ENCODE measurements at regions not wholly inside any gene's neighbourhood (a gene's known extent, or its start where the extent isn't known, plus 50 kb on each side); places are given as distances from the start of the nearest gene placed in this dataset.

- no peak for TF ChIP-seq CTCF (IDR thresholded peaks at IDR 0.05; ENCODE audit: unreplicated experiment in 3 of 3)
- Mint-ChIP-seq H3K27ac (no peak overlapping the region), H3K4me3 (no peak overlapping the region), H3K27me3 (ENCODE audit: low read depth) (peaks cover 60% of the 10 kb centered on the region), H3K36me3 (ENCODE audit: low read depth) (no peaks in the 10 kb centered on the region), H3K4me1 (peaks cover 33% of the 10 kb centered on the region), H3K9me3 (no peaks in the 10 kb centered on the region)
These were observed 138.1 kb upstream of the UNC5B start for GRCh38 chr10:71074176-71074755.

- H3K4me1 Mint-ChIP-seq, result peaks cover 25% of the 10 kb centered on the region
- no peak overlapping the region for H3K4me3 Mint-ChIP-seq
- H3K9me3 Mint-ChIP-seq, result no peaks in the 10 kb centered on the region
- H3K27ac Mint-ChIP-seq, result no peak overlapping the region
- TF ChIP-seq CTCF (IDR thresholded peaks at IDR 0.05; ENCODE audit: unreplicated experiment in 3 of 3), result no peak
- peaks cover 63% of the 10 kb centered on the region for H3K27me3 Mint-ChIP-seq (ENCODE audit: low read depth)
- no peaks in the 10 kb centered on the region for H3K36me3 Mint-ChIP-seq (ENCODE audit: low read depth)
These were observed 137.1 kb upstream of the UNC5B start for GRCh38 chr10:71075086-71075758.

DNA sequence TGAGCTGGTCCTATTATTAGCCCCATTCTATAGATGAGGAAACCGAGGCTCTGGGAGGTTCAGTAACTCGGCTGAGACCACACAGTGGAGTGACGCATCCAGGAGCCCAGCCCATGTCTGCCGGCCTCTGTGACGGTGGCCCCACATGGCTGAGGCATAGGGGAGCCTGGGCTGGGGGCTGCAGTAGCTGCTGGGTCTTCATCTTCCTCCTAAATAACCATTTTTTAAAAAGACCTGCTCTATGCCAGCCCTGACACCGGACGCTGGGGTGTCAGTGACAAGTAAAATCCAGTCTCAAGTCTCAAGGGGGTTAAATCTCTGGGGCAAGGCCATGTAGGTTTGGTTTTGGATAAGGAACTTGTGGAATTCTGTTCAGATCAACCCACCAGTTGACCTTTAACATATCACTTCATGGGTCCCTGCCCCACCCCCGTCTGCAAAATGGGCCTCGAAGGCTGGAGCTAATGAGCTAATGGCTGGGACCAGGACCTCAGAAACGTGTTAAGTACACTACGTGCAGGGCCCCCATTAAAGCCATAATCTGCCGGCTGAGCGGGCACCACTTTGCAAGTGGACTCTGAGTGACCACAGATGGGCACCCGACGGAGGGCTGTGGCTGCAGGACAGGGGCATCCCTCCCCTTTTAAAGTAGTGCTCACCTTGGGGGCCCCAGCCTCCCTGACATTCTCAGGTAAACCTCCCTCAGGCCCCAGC is 136.5 kb upstream of the UNC5B start:
- no peaks in the 10 kb centered on the region for H3K9me3 Mint-ChIP-seq
- peaks cover 25% of the 10 kb centered on the region for H3K4me1 Mint-ChIP-seq
- H3K27me3 Mint-ChIP-seq (ENCODE audit: low read depth), result peaks cover 56% of the 10 kb centered on the region
- no peak for TF ChIP-seq CTCF (IDR thresholded peaks at IDR 0.05; ENCODE audit: unreplicated experiment in 3 of 3)
- no peak overlapping the region for H3K27ac Mint-ChIP-seq
- H3K4me3 Mint-ChIP-seq, result no peak overlapping the region
- H3K36me3 Mint-ChIP-seq (ENCODE audit: low read depth), result no peaks in the 10 kb centered on the region

GRCh38 chr10:71076473-71077142 is 135.8 kb upstream of the UNC5B start:
- no peak for TF ChIP-seq CTCF (IDR thresholded peaks at IDR 0.05; ENCODE audit: unreplicated experiment in 3 of 3)
- Mint-ChIP-seq H3K4me3 (no peak overlapping the region), H3K36me3 (ENCODE audit: low read depth) (no peaks in the 10 kb centered on the region), H3K9me3 (no peaks in the 10 kb centered on the region), H3K27ac (no peak overlapping the region), H3K27me3 (ENCODE audit: low read depth) (peaks cover 50% of the 10 kb centered on the region), H3K4me1 (peaks cover 19% of the 10 kb centered on the region)

DNA sequence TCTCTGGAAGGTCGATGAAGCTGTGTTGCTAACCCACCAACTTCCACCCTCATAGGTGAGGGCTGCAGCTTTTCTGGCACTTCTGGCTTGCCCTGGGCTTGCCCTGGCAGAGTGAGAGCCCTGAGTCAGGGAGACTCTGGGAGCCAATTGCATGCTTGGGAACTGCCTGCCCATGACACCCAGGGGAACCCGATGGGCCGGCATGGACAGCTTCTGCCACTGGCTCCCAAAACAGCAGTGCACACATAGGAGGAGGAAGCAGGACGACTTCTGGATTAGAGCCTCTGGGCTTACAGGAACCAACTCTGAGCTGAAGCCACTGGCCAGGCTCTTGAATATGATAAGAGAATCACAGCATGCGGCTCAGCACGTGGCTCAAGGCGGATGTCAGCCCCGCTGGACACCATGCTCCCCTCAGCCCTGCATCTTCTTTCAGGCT is 135.2 kb upstream of the UNC5B start:
- no peak overlapping the region for H3K4me3 Mint-ChIP-seq
- peaks cover 15% of the 10 kb centered on the region for H3K4me1 Mint-ChIP-seq
- no peak overlapping the region for H3K27ac Mint-ChIP-seq
- H3K27me3 Mint-ChIP-seq (ENCODE audit: low read depth), result peaks cover 49% of the 10 kb centered on the region
- H3K9me3 Mint-ChIP-seq, result no peaks in the 10 kb centered on the region
- H3K36me3 Mint-ChIP-seq (ENCODE audit: low read depth), result no peaks in the 10 kb centered on the region
- no peak for TF ChIP-seq CTCF (IDR thresholded peaks at IDR 0.05; ENCODE audit: unreplicated experiment in 3 of 3)
